Liver (tissue), 3 donors: ENCODE measurements at regions not wholly inside any gene's neighbourhood (a gene's known extent, or its start where the extent isn't known, plus 50 kb on each side); places are given as distances from the start of the nearest gene placed in this dataset.

Experiments
- CTCF ChIP-seq: fragments of 150-350 bp; IDR thresholded peaks from 2 replicates; pipeline ENCODE4 v1.5.1; 2017; ENCODE audit warnings: improper control_type of control experiment, low read depth, low read length; ENCODE audit not compliant: missing input control
- EGR1 ChIP-seq, 2 donors: IDR thresholded peaks; 2 replicates each; pipeline ENCODE4 v1.6.1; 2016 to 2018; ENCODE audit warnings: antibody characterized with exemption in 2 of 2, low read depth in 2 of 2
- FOXA1 ChIP-seq: IDR thresholded peaks from 2 replicates; pipeline ENCODE4 v1.6.1; 2016; ENCODE audit warnings: antibody characterized with exemption
- GABPA ChIP-seq, 2 donors: IDR thresholded peaks in 1 of 2; conservative IDR thresholded peaks in 1 of 2; 2 replicates each; pipeline ENCODE4 v1.6.1; 2016; ENCODE audit warnings: antibody characterized with exemption in 2 of 2, mild to moderate bottlenecking in 1 of 2, moderate library complexity in 1 of 2
- MAX ChIP-seq: IDR thresholded peaks from 2 replicates; pipeline ENCODE4 v1.6.1; 2016; ENCODE audit warnings: antibody characterized with exemption
- NR2F2 ChIP-seq: IDR thresholded peaks from 2 replicates; pipeline ENCODE4 v1.6.1; 2016; ENCODE audit warnings: antibody characterized with exemption
- RAD21 ChIP-seq, 2 donors: IDR thresholded peaks; 2 replicates each; pipeline ENCODE4 v1.6.1; 2016; ENCODE audit warnings: antibody characterized with exemption in 2 of 2, mild to moderate bottlenecking in 2 of 2
- RXRA ChIP-seq, 2 donors: IDR thresholded peaks; 2 replicates each; pipeline ENCODE4 v1.6.1; 2017 to 2018; ENCODE audit warnings: antibody characterized with exemption in 2 of 2, mild to moderate bottlenecking in 1 of 2
- TAF1 ChIP-seq: conservative IDR thresholded peaks from 2 replicates; pipeline ENCODE4 v1.6.1; 2016; ENCODE audit warnings: antibody characterized with exemption, mild to moderate bottlenecking
- YY1 ChIP-seq: IDR thresholded peaks from 2 replicates; pipeline ENCODE4 v1.6.1; 2016; ENCODE audit warnings: antibody characterized with exemption, mild to moderate bottlenecking
- ZBTB33 ChIP-seq: IDR thresholded peaks from 2 replicates; pipeline ENCODE4 v1.6.1; 2016; ENCODE audit warnings: antibody characterized with exemption
- donor health status: healthy.
- donor health status: healthy.

GRCh38 chr14:76271041-76271755 lies 104.7 kb upstream of the ESRRB start:
- TF ChIP-seq CTCF: no peak
- no peak for TF ChIP-seq EGR1 (IDR thresholded peaks at IDR 0.05; ENCODE audit: low read depth in 2 of 2)
- TF ChIP-seq GABPA (IDR thresholded peaks at IDR 0.05 in 1 of 2, conservative IDR thresholded peaks at IDR 0.05 in 1 of 2): no peak
- TF ChIP-seq MAX: no peak
- no peak for TF ChIP-seq TAF1
- no peak for TF ChIP-seq NR2F2
- no peak for TF ChIP-seq FOXA1
- no peak for TF ChIP-seq ZBTB33
- TF ChIP-seq YY1: no peak
- no peak for TF ChIP-seq RAD21 (IDR thresholded peaks at IDR 0.05)
- TF ChIP-seq RXRA (IDR thresholded peaks at IDR 0.05): no peak
